HUES48 (cell line): ENCODE measurements at regions not wholly inside any gene's neighbourhood (a gene's known extent, or its start where the extent isn't known, plus 50 kb on each side); places are given as distances from the start of the nearest gene placed in this dataset.

ENCODE experiments used
- H3K27ac ChIP-seq: one replicate; pipeline ENCODE4 v1.7.0; 2013; ENCODE audit warnings: low read depth, low read length, inconsistent platforms
- H3K27me3 ChIP-seq: 2 replicates; pipeline ENCODE4 v1.6.1; 2013; ENCODE audit warnings: mild to moderate bottlenecking, low read length; ENCODE audit not compliant: control insufficient read depth, insufficient read depth
- H3K36me3 ChIP-seq: 2 replicates; pipeline ENCODE4 v1.6.1; 2013; ENCODE audit warnings: low read length; ENCODE audit not compliant: control insufficient read depth, insufficient read depth
- H3K4me1 ChIP-seq: 2 replicates; pipeline ENCODE4 v1.6.1; 2013; ENCODE audit warnings: mild to moderate bottlenecking, low read length; ENCODE audit not compliant: control insufficient read depth, insufficient read depth
- H3K4me3 ChIP-seq: 2 replicates; pipeline ENCODE4 v1.5.1; 2013; ENCODE audit warnings: mild to moderate bottlenecking, low read depth, low read length
- H3K9ac ChIP-seq: 2 replicates; pipeline ENCODE4 v1.6.1; 2013; ENCODE audit warnings: mild to moderate bottlenecking, low read depth, low read length, moderate library complexity
- H3K9me3 ChIP-seq: 2 replicates; pipeline ENCODE4 v1.6.1; 2013; ENCODE audit warnings: low read length; ENCODE audit not compliant: control insufficient read depth, insufficient read depth

GRCh38 chr3:110708156-110708555 is 363.5 kb upstream of the NECTIN3 start:
- Histone ChIP-seq H3K27me3 (no peaks in the 10 kb centered on the region), H3K9ac (no peak overlapping the region), H3K27ac (no peak overlapping the region), H3K36me3 (no peaks in the 10 kb centered on the region), H3K4me3 (no peak overlapping the region), H3K4me1 (peaks cover 30% of the 10 kb centered on the region), H3K9me3 (peaks cover 25% of the 10 kb centered on the region; the same call in 1 of the 2 replicates)

GRCh38 chr3:110710156-110710555 is 361.5 kb upstream of the NECTIN3 start:
- H3K9ac ChIP-seq: no peak overlapping the region

GRCh38 chr3:110710603-110711002 is 361.0 kb upstream of the NECTIN3 start:
- H3K27me3 ChIP-seq: no peaks in the 10 kb centered on the region
- peaks cover 10% of the 10 kb centered on the region; the same call in 1 of the 2 replicates for H3K9me3 ChIP-seq
- H3K4me3 ChIP-seq: no peak overlapping the region
- peaks cover 34% of the 10 kb centered on the region for H3K4me1 ChIP-seq
- H3K9ac ChIP-seq: no peak overlapping the region
- H3K27ac ChIP-seq: peak overlapping the region; percentile 92
- H3K36me3 ChIP-seq: no peaks in the 10 kb centered on the region

More at GRCh38 chr3:110710156-110710555, 361.5 kb upstream of the NECTIN3 start:
- Histone ChIP-seq H3K36me3 (no peaks in the 10 kb centered on the region), H3K4me1 (peaks cover 34% of the 10 kb centered on the region), H3K9me3 (peaks cover 13% of the 10 kb centered on the region; the same call in 1 of the 2 replicates), H3K27ac (peak overlapping the region; percentile 92), H3K27me3 (no peaks in the 10 kb centered on the region), H3K4me3 (no peak overlapping the region)

- no peak overlapping the region for H3K9ac ChIP-seq
Measured at GRCh38 chr3:110711130-110711832, 360.3 kb upstream of the NECTIN3 start.

GRCh38 chr3:110711851-110712516 is 359.6 kb upstream of the NECTIN3 start:
- Histone ChIP-seq H3K4me1 (peaks cover 34% of the 10 kb centered on the region), H3K9ac (no peak overlapping the region), H3K4me3 (peak overlapping the region; percentile 10; the same call in 1 of the 2 replicates), H3K27ac (peak overlapping the region; percentile 92), H3K9me3 (peaks cover 9% of the 10 kb centered on the region; the same call in 1 of the 2 replicates), H3K36me3 (no peaks in the 10 kb centered on the region), H3K27me3 (no peaks in the 10 kb centered on the region)

More at GRCh38 chr3:110711130-110711832, 360.3 kb upstream of the NECTIN3 start:
- Histone ChIP-seq H3K27me3 (no peaks in the 10 kb centered on the region), H3K36me3 (no peaks in the 10 kb centered on the region), H3K27ac (peak overlapping the region; percentile 92), H3K4me3 (peak overlapping the region; percentile 10; the same call in 1 of the 2 replicates), H3K4me1 (peaks cover 34% of the 10 kb centered on the region), H3K9me3 (peaks cover 9% of the 10 kb centered on the region; the same call in 1 of the 2 replicates)

DNA sequence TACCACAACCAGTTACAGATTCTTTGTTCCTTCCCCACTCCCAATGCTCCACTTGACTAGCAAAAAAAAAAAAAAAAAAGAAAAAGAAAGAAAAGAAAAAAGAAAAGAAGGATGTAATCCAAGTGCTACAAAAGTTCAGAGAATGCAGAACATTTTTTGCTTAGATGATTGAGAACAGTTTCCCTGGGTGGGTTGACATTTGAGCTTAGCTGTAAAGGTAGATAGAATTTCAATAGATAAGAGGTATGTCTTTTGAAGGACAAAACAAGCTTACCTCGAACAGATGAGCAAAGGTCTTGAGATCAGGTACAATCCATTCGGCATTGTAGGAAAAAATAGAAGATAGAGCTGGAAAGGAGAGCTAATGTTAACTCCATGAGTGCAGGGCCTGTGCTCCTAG is 344.6 kb upstream of the NECTIN3 start:
- no peaks in the 10 kb centered on the region for H3K36me3 ChIP-seq
- H3K4me3 ChIP-seq: no peak overlapping the region
- no peaks in the 10 kb centered on the region for H3K9me3 ChIP-seq
- H3K4me1 ChIP-seq: peaks cover 9% of the 10 kb centered on the region; the same call in 1 of the 2 replicates
- no peaks in the 10 kb centered on the region for H3K27me3 ChIP-seq
- H3K27ac ChIP-seq: no peak overlapping the region
- H3K9ac ChIP-seq: no peak overlapping the region

DNA sequence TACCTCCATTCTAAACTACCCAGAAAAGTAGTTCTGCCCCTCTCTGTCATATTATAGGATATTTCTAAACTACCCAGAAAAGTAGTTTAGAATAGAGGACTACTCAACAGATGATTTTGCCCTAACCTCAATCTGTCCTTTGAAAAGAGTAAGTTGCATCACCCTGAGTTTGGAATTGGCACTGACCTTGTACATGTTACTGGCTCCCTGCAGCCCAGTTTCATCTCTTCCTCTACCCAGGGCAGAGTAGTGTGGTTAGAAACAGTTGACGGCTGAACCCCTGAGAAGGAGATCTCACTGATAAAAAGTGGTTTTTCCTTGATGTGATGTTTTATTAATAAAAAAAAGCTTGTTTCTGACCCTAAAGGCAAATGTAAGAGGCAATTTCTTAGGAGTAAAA is 340.5 kb upstream of the NECTIN3 start:
- Histone ChIP-seq H3K9ac (no peak overlapping the region), H3K9me3 (no peaks in the 10 kb centered on the region), H3K4me3 (no peak overlapping the region), H3K27me3 (no peaks in the 10 kb centered on the region), H3K27ac (no peak overlapping the region), H3K36me3 (no peaks in the 10 kb centered on the region), H3K4me1 (peaks cover 9% of the 10 kb centered on the region; the same call in 1 of the 2 replicates)

- no peak overlapping the region for H3K9ac ChIP-seq
- peaks cover 5% of the 10 kb centered on the region; the same call in 1 of the 2 replicates for H3K4me1 ChIP-seq
- H3K27ac ChIP-seq: no peak overlapping the region
- H3K4me3 ChIP-seq: no peak overlapping the region
- H3K27me3 ChIP-seq: no peaks in the 10 kb centered on the region
- no peaks in the 10 kb centered on the region for H3K9me3 ChIP-seq
- no peaks in the 10 kb centered on the region for H3K36me3 ChIP-seq
Measured at GRCh38 chr3:110732420-110732819, 339.2 kb upstream of the NECTIN3 start.

DNA sequence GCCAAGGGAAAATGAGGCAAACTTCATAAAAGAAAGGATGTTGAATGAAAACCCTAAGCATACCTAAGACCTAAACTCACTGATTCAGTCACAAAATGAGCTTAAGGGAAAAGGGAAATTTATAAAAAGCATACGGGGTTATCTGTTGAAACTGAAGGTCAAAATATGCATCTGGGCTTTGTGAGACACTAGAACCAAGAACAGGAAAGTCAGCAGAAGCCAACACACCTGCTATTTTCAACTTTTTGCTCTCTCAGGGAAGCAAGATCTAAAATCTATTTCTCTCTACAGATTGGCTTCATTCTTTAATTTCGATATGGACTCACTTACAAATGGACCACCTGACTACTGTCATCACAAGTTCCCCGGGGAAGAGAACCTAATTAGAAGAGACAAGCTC is 338.6 kb upstream of the NECTIN3 start:
- no peaks in the 10 kb centered on the region for H3K9me3 ChIP-seq
- H3K4me3 ChIP-seq: no peak overlapping the region
- no peaks in the 10 kb centered on the region for H3K36me3 ChIP-seq
- H3K9ac ChIP-seq: no peak overlapping the region
- no peaks in the 10 kb centered on the region for H3K27me3 ChIP-seq
- H3K4me1 ChIP-seq: peaks cover 5% of the 10 kb centered on the region; the same call in 1 of the 2 replicates
- H3K27ac ChIP-seq: no peak overlapping the region

GRCh38 chr3:110734524-110734923 is 337.1 kb upstream of the NECTIN3 start:
- Histone ChIP-seq H3K27ac (no peak overlapping the region), H3K36me3 (no peaks in the 10 kb centered on the region), H3K9ac (no peak overlapping the region), H3K9me3 (no peaks in the 10 kb centered on the region), H3K4me3 (no peak overlapping the region), H3K4me1 (no peaks in the 10 kb centered on the region), H3K27me3 (no peaks in the 10 kb centered on the region)

DNA sequence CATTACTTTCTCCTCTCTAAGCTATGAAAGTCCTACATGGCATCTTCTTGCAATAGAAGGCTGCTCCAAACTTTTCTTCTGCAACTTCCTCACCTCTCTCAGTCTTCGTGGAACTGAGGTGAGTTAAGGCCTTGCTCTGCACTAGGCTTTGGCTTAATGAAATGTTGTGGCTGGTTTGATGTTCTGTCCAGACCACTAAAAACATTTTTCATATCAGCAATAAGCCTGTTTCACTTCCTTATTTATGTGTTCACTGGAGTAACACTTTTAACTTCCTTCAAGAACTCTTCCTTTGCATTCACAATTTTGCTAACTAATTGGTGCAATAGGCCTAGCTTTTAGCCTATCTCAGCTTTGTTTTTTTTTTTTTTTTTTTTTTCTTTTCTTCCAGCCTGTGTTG is 335.3 kb upstream of the NECTIN3 start:
- Histone ChIP-seq H3K36me3 (no peaks in the 10 kb centered on the region), H3K4me3 (no peak overlapping the region), H3K27me3 (no peaks in the 10 kb centered on the region), H3K4me1 (no peaks in the 10 kb centered on the region), H3K27ac (no peak overlapping the region), H3K9me3 (no peaks in the 10 kb centered on the region), H3K9ac (no peak overlapping the region)
